GM12878 (cell line): ENCODE measurements at regions not wholly inside any gene's neighbourhood (a gene's known extent, or its start where the extent isn't known, plus 50 kb on each side); places are given as distances from the start of the nearest gene placed in this dataset.

ENCODE experiments used
- ATAC-seq: fragments of 200-7000 bp; cut with Tn5 transposase; 3 replicates; pipeline ENCODE4 v1.9.1; 2020; ENCODE audit warnings: mild to moderate bottlenecking, moderate library complexity
- BruUV-seq: library from RNA; stranded (reverse); fragments of 400-500 nt; replicated peaks from 2 replicates; lab custom pipeline; 2021; lab: Mats Ljungman, UMichigan
- CTCF ChIA-PET: fragments of 300-600 bp; sonication (Branson Sonifier 250); formaldehyde crosslinking; extraction: SDS; loops from one replicate; lab custom pipeline; 2021; ENCODE audit warnings: inconsistent platforms; lab: Yijun Ruan, JAX
- POLR2A ChIA-PET: fragments of 350-600 bp; formaldehyde crosslinking; extraction: SDS; loops from one replicate; lab custom pipeline; 2021; ENCODE audit warnings: inconsistent platforms; lab: Charles Lee
- RAD21 ChIA-PET: fragments of 300-600 bp; sonication (Branson Sonifier 250); formaldehyde crosslinking; loops from one replicate; lab custom pipeline; 2023; ENCODE audit warnings: antibody characterized with exemption; ENCODE audit not compliant: unreplicated experiment; lab: Charles Lee
- SMC1A ChIA-PET: fragments of 300-600 bp; sonication (Branson Sonifier 250); formaldehyde crosslinking; loops from one replicate; lab custom pipeline; 2023; ENCODE audit not compliant: unreplicated experiment, uncharacterized antibody; lab: Charles Lee
- DNase-seq: peaks from one replicate; pipeline ENCODE4 v3.0.0-alpha.2; 2011; ENCODE audit warnings: low read depth, low spot score
- FAIRE-seq: peaks from 3 replicates; lab custom pipeline; 2011; peaks lifted over from hg19 to GRCh38; lab: Jason Lieb, UNC
- H2AFZ ChIP-seq: 2 replicates; pipeline ENCODE4 v1.6.0; 2011; ENCODE audit warnings: low read depth, low read length, control low read depth; ENCODE audit not compliant: control insufficient read depth
- H3K27ac ChIP-seq: 2 replicates; pipeline ENCODE4 v1.5.1; 2011; ENCODE audit warnings: control low read depth; ENCODE audit not compliant: control insufficient read depth, insufficient read depth
- H3K27me3 ChIP-seq, 2 experiments: replicated peaks in 1 of 2; 2 replicates each; pipeline versions ENCODE4 v1.6.0 to v1.6.1; 2011; ENCODE audit warnings: low read length in 1 of 2; ENCODE audit not compliant: control insufficient read depth in 2 of 2, insufficient read depth in 2 of 2
- H3K36me3 ChIP-seq, 2 experiments: 2 replicates each; pipeline ENCODE4 v1.5.1; 2011; ENCODE audit warnings: low read length in 1 of 2; ENCODE audit not compliant: control insufficient read depth in 2 of 2, insufficient read depth in 2 of 2
- H3K4me1 ChIP-seq: 2 replicates; pipeline ENCODE4 v1.6.1; 2011; ENCODE audit warnings: mild to moderate bottlenecking, low read length, moderate library complexity, mixed read lengths; ENCODE audit not compliant: control insufficient read depth, insufficient read depth
- H3K4me2 ChIP-seq: 2 replicates; pipeline ENCODE4 v1.6.0; 2011; ENCODE audit warnings: control low read depth; ENCODE audit not compliant: control insufficient read depth, insufficient read depth
- H3K4me3 ChIP-seq: fragments of 200-600 bp; sonication (generic); 2 replicates; pipeline ENCODE4 v1.5.1; 2016
- H3K79me2 ChIP-seq: 2 replicates; pipeline ENCODE4 v1.6.0; 2011; ENCODE audit warnings: low read length; ENCODE audit not compliant: control insufficient read depth, insufficient read depth
- H3K9ac ChIP-seq: 2 replicates; pipeline ENCODE4 v1.8.0; 2011; ENCODE audit warnings: low read length, control low read depth, mixed read lengths; ENCODE audit not compliant: control insufficient read depth, insufficient read depth
- H3K9me3 ChIP-seq: replicated peaks from 3 replicates; pipeline ENCODE4 v1.5.1; 2011; ENCODE audit warnings: mild to moderate bottlenecking, low read length; ENCODE audit not compliant: control insufficient read depth, insufficient read depth
- H4K20me1 ChIP-seq: 2 replicates; pipeline ENCODE4 v1.6.0; 2011; ENCODE audit not compliant: control insufficient read depth, insufficient read depth
- ATF2 ChIP-seq: IDR thresholded peaks from 2 replicates; pipeline ENCODE4 v1.6.1; 2012; ENCODE audit warnings: low read length, inconsistent platforms
- CHD2 ChIP-seq: IDR thresholded peaks from 2 replicates; pipeline ENCODE4 v1.6.1; 2011; ENCODE audit warnings: low read depth, low read length, improper control_type of control experiment, borderline replicate concordance
- IRF4 ChIP-seq: IDR thresholded peaks from 2 replicates; pipeline ENCODE4 v1.6.1; 2011; ENCODE audit warnings: low read depth, low read length
- MEF2A ChIP-seq: IDR thresholded peaks from 2 replicates; pipeline ENCODE4 v1.6.1; 2011; ENCODE audit warnings: low read depth, mild to moderate bottlenecking, low read length, moderate library complexity; ENCODE audit not compliant: insufficient read depth
- RELA ChIP-seq: fragments of 450-650 bp; IDR thresholded peaks from 2 replicates; pipeline ENCODE4 v1.8.0; 2014; ENCODE audit warnings: borderline replicate concordance; ENCODE audit not compliant: partially characterized antibody
- RUNX3 ChIP-seq: IDR thresholded peaks from 2 replicates; pipeline ENCODE4 v1.6.1; 2012; ENCODE audit warnings: low read length, inconsistent platforms
- SMAD1 ChIP-seq: fragments of 450-650 bp; IDR thresholded peaks from 2 replicates; pipeline ENCODE4 v1.6.1; 2018; ENCODE audit warnings: mild to moderate bottlenecking, low read depth; ENCODE audit not compliant: partially characterized antibody
- SREBF1 ChIP-seq: IDR thresholded peaks from 2 replicates; pipeline ENCODE4 v1.6.1; 2012; ENCODE audit warnings: mild to moderate bottlenecking, low read length
- TAF1 ChIP-seq: IDR thresholded peaks from 2 replicates; pipeline ENCODE4 v1.6.1; 2011; ENCODE audit warnings: mild to moderate bottlenecking, low read depth, low read length, borderline replicate concordance
- ZBTB11 ChIP-seq: fragments of 450-650 bp; formaldehyde crosslinking; IDR thresholded peaks from 2 replicates; pipeline ENCODE4 v1.5.0; 2022; ENCODE audit warnings: mild to moderate bottlenecking, missing genetic modification characterization
- ZNF687 ChIP-seq: fragments of 450-650 bp; IDR thresholded peaks from 2 replicates; pipeline ENCODE4 v1.6.1; 2017; ENCODE audit warnings: mild to moderate bottlenecking, moderate library complexity
- WGBS: methylation state at CpG from one replicate; pipeline ENCODE4 v1.1.6; 2016; ENCODE audit warnings: low lambda C conversion rate; ENCODE audit not compliant: insufficient replicate concordance, insufficient coverage; ENCODE audit errors: missing lambda C conversion rate; 5-methylcytosine and 5-hydroxymethylcytosine counted together
- in situ Hi-C: fragments of 300-500 bp; cut with MboI; formaldehyde crosslinking; loops from 9 replicates; pipeline ENCODE4 v1.14.3; 2018; ENCODE audit warnings: mixed read lengths
- intact Hi-C: fragments of 100-400 bp; cut with micrococcal nuclease; formaldehyde crosslinking; loops from one replicate; pipeline ENCODE4 v1.14.2; 2022; ENCODE audit not compliant: unreplicated experiment
- TF ChIP-seq, protein P1 (sequence below): fragments of 450-650 bp; IDR thresholded peaks from 2 replicates; pipeline ENCODE4 v1.6.1; 2017; ENCODE audit warnings: mild to moderate bottlenecking, low read depth, inconsistent platforms; ENCODE audit not compliant: poor library complexity, severe bottlenecking

GRCh38 chr1:143584508-143584907, 387.3 kb downstream of the FAM72C start (continued):
- TF ChIP-seq, protein P1, sequence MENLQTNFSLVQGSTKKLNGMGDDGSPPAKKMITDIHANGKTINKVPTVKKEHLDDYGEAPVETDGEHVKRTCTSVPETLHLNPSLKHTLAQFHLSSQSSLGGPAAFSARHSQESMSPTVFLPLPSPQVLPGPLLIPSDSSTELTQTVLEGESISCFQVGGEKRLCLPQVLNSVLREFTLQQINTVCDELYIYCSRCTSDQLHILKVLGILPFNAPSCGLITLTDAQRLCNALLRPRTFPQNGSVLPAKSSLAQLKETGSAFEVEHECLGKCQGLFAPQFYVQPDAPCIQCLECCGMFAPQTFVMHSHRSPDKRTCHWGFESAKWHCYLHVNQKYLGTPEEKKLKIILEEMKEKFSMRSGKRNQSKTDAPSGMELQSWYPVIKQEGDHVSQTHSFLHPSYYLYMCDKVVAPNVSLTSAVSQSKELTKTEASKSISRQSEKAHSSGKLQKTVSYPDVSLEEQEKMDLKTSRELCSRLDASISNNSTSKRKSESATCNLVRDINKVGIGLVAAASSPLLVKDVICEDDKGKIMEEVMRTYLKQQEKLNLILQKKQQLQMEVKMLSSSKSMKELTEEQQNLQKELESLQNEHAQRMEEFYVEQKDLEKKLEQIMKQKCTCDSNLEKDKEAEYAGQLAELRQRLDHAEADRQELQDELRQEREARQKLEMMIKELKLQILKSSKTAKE = no peak
- no peak for TF ChIP-seq RUNX3

DNA sequence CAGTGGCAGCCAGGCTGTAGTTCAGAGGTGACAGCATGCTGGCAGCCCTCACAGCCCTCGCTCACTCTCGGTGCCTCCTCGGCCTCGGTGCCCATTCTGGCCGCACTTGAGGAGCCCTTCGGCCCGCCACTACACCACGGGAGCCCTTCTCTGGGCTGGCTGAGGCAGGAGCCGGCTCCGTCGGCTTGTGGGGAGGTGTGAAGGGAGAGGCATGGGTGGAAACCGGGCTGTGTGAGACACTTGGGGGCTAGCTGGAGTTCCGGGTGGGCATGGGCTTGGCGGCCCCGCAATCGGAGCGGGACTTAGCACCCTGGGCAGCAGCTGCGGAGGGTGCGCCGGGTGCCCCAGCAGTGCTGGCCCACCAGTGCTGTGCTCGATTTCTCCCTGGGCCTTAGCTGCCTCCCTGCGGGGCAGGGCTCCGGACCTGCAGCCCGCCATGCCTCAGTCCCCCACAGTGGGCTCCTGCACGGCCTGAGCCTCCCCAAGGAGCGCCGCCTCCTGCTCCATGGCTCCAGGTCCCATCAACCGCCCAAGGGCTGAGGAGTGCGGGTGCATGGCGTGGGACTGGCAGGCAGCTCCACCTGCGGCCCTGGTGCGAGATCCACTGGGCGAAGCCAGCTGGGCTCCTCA, 396.8 kb downstream of the FAM72C start:
- BruUV-seq = no TSS peak
- RAD21 ChIA-PET = no interaction called here
- SMC1A ChIA-PET = no interaction called here
- H3K27me3 ChIP-seq = no peaks in the 10 kb centered on the region
- H3K4me1 ChIP-seq = no peaks in the 10 kb centered on the region
- no peaks in the 10 kb centered on the region for H3K36me3 ChIP-seq
- H3K79me2 ChIP-seq = no peaks in the 10 kb centered on the region
- no peak for FAIRE-seq
- no peaks in the 10 kb centered on the region for H4K20me1 ChIP-seq
- intact Hi-C loops (no loop called here), in situ Hi-C loops (no loop called here)
- no peaks in the 10 kb centered on the region for H3K9me3 ChIP-seq
- H3K4me2 ChIP-seq = no peak overlapping the region
- POLR2A ChIA-PET = no interaction called here
- CTCF ChIA-PET = no interaction called here
- no peak for DNase-seq
- no peak overlapping the region for H3K27ac ChIP-seq
- no peak overlapping the region for H2AFZ ChIP-seq
- no peak overlapping the region for H3K4me3 ChIP-seq
- no peak for ATAC-seq
- no peak overlapping the region for H3K9ac ChIP-seq
- WGBS = 40% methylated on average over 26 of the region's 33 CpGs
- TF ChIP-seq SMAD1 (no peak), IRF4 (no peak), ATF2 (no peak), SREBF1 (no peak), RELA (no peak), CHD2 (no peak), TAF1 (no peak), ZNF687 (no peak), ZBTB11 (no peak), MEF2A (no peak)
